ENCODE measurements at regions not wholly inside any gene's neighbourhood (a gene's known extent, or its start where the extent isn't known, plus 50 kb on each side); places are given as distances from the start of the nearest gene placed in this dataset.

DNA sequence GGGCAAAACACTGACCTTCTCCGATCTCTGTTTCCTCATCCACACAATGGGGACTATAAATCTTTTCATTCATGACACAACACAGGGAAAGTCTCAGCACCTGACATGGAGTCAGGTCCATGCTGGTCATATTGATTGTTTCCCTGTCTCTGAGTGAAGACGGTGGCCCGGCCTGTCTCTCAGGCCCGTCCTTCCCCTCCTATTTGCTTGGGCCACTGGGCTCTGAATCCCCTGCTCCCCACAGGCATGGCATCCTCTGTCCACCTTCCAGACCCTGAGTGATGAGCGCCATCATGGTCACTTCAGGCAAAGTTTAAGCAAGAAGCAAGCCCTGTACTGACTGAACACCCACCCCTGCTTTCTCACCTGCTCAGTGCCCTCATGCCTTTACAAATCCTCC lies 113.3 kb upstream of the ALX4 start:
- Histone ChIP-seq H3K27me3 (no peaks in the 10 kb centered on the region), H3K9me3 (no peaks in the 10 kb centered on the region), H3K27ac (no peak overlapping the region), H3K4me1 (no peaks in the 10 kb centered on the region), H3K4me3 (no peak overlapping the region), H3K36me3 (no peaks in the 10 kb centered on the region)
- intact Hi-C loops (cut with DNase I): loop anchor here in 1 of 2 donors (10.0 kb wide), 1 partner anchor 62 kb away; no protein-coding TSS in a partner anchor
- ATAC-seq (no peak), DNase-seq (no peak)
- WGBS (ENCODE audit: insufficient coverage, low coverage, low lambda C conversion rate, missing lambda C conversion rate): 57% methylated on average over 4 of the region's 5 CpGs
- no peak for TF ChIP-seq POLR2A (IDR thresholded peaks at IDR 0.05)
- TF ChIP-seq, protein P1, sequence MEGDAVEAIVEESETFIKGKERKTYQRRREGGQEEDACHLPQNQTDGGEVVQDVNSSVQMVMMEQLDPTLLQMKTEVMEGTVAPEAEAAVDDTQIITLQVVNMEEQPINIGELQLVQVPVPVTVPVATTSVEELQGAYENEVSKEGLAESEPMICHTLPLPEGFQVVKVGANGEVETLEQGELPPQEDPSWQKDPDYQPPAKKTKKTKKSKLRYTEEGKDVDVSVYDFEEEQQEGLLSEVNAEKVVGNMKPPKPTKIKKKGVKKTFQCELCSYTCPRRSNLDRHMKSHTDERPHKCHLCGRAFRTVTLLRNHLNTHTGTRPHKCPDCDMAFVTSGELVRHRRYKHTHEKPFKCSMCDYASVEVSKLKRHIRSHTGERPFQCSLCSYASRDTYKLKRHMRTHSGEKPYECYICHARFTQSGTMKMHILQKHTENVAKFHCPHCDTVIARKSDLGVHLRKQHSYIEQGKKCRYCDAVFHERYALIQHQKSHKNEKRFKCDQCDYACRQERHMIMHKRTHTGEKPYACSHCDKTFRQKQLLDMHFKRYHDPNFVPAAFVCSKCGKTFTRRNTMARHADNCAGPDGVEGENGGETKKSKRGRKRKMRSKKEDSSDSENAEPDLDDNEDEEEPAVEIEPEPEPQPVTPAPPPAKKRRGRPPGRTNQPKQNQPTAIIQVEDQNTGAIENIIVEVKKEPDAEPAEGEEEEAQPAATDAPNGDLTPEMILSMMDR (IDR thresholded peaks at IDR 0.05): no peak

DNA sequence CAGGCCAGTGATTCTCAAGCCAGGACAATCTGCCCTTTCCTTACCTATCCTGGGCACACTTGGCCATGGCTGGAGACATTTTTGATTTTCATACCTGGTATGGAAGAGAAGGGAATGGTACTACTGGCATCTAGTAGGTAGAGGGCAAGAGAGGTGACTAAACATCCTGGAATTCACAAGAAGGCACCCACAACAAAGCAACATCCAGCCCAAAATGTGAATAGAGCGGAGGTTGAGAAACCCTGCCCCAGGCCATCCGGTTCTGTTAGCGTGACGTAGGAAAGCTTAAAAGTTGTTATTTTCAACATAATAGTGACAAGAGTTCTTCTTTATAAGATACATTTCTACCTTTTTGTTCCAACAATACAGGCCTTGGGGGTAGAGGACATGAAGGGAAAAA lies 114.9 kb upstream of the ALX4 start:
- no peak for TF ChIP-seq POLR2A (IDR thresholded peaks at IDR 0.05)
- TF ChIP-seq, protein P1 (IDR thresholded peaks at IDR 0.05): no peak
- H3K27me3 ChIP-seq: no peaks in the 10 kb centered on the region
- no peaks in the 10 kb centered on the region for H3K9me3 ChIP-seq
- intact Hi-C loops (cut with DNase I): loop anchor here in 1 of 2 donors (10.0 kb wide), 1 partner anchor 60 kb away; no protein-coding TSS in a partner anchor
- no peaks in the 10 kb centered on the region for H3K4me1 ChIP-seq
- WGBS (ENCODE audit: insufficient coverage, low coverage, low lambda C conversion rate, missing lambda C conversion rate): 73% methylated on average over 4 of the region's 4 CpGs
- no peak overlapping the region for H3K4me3 ChIP-seq
- no peak overlapping the region for H3K27ac ChIP-seq
- no peaks in the 10 kb centered on the region for H3K36me3 ChIP-seq
- no peak for DNase-seq
- no peak for ATAC-seq

DNA sequence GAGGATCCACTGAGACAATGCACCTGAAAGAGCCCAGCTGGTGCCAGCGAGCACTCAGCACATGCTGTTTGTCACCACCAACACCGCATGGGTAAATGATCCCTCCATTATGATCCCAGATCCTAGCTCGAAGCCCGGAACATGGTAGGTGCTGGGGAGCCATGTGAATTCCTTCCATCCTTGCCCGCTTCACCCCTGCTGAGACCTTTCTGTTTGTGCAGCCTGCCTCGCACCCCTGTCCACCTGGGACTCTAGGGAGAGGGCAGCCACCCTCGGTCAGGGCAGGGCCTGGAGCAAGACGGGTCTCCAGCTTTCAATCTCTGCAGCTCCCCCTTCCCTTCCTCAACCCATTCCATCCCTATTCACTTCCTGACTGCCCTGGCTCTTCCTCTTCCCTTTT lies 116.2 kb upstream of the ALX4 start:
- intact Hi-C loops (cut with DNase I): loop anchor here in 1 of 2 donors (10.0 kb wide), 1 partner anchor 59 kb away; no protein-coding TSS in a partner anchor
- no peak for TF ChIP-seq POLR2A (IDR thresholded peaks at IDR 0.05)
- TF ChIP-seq, protein P1 (IDR thresholded peaks at IDR 0.05): no peak
- Histone ChIP-seq H3K27ac (no peak overlapping the region), H3K4me1 (no peaks in the 10 kb centered on the region), H3K27me3 (no peaks in the 10 kb centered on the region), H3K36me3 (no peaks in the 10 kb centered on the region), H3K4me3 (no peak overlapping the region), H3K9me3 (no peaks in the 10 kb centered on the region)
- no peak for DNase-seq
- ATAC-seq: peak in 1 of 4 donors; percentile 21
- no CpG with 5 or more reads among the region's 8 CpGs for WGBS (ENCODE audit: insufficient coverage, low coverage, low lambda C conversion rate, missing lambda C conversion rate)

DNA sequence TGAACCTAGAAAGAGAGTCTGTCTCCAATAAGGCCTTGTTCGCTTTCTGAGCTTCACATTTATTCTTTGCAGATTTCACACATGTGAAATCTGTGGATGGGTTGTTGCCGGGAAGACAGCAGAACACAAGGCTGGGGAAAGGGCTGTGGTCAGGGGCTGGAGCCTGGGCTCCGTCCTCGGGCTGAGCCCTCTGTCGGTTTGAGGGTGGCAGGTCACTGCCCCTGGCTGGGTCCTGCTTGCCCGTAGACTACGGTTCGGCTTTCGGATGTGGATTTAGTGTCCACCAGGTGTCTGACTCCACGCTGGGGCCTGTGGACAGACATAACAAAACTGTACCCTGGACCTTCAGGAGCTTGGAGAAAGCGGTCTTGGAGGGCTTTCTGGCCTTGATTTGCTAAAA lies 117.0 kb upstream of the ALX4 start:
- TF ChIP-seq, protein P1 (IDR thresholded peaks at IDR 0.05): no peak
- no peak for TF ChIP-seq POLR2A (IDR thresholded peaks at IDR 0.05)
- DNase-seq (no peak), ATAC-seq (no peak)
- no peaks in the 10 kb centered on the region for H3K36me3 ChIP-seq
- no peaks in the 10 kb centered on the region for H3K9me3 ChIP-seq
- no peak overlapping the region for H3K27ac ChIP-seq
- WGBS (ENCODE audit: insufficient coverage, low coverage, low lambda C conversion rate, missing lambda C conversion rate): 75% methylated on average over 8 of the region's 11 CpGs
- no peaks in the 10 kb centered on the region for H3K27me3 ChIP-seq
- no peak overlapping the region for H3K4me3 ChIP-seq
- intact Hi-C loops (cut with DNase I): loop anchor here in 1 of 2 donors (10.0 kb wide), 1 partner anchor 58 kb away; no protein-coding TSS in a partner anchor
- H3K4me1 ChIP-seq: no peaks in the 10 kb centered on the region

DNA sequence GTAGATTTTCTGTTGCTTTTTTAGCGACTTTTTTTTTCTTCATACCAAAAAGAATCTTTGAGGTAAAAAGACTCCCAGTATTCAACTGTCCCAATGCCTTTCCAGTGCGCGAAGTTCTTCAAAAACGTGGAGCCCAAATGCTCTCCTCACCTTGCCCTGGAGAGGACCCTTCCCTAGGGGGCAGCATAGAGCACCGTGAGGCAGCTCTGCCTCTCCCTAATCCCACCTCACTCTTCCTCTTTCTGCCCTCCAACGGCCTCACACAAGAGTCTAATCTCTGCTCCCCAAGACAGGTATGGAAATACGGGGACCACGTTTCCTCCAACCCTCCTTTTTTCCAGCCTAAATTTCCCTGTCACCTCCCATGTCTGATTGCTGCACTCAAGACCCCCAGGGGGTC lies 117.5 kb upstream of the ALX4 start:
- Histone ChIP-seq H3K9me3 (no peaks in the 10 kb centered on the region), H3K36me3 (no peaks in the 10 kb centered on the region), H3K4me1 (no peaks in the 10 kb centered on the region), H3K27ac (no peak overlapping the region), H3K4me3 (no peak overlapping the region), H3K27me3 (no peaks in the 10 kb centered on the region)
- no peak for DNase-seq
- no peak for ATAC-seq
- intact Hi-C loops (cut with DNase I): loop anchor here in 1 of 2 donors (10.0 kb wide), 1 partner anchor 57 kb away; no protein-coding TSS in a partner anchor
- 41% methylated on average over 8 of the region's 8 CpGs for WGBS (ENCODE audit: insufficient coverage, low coverage, low lambda C conversion rate, missing lambda C conversion rate)
- no peak for TF ChIP-seq POLR2A (IDR thresholded peaks at IDR 0.05)
- TF ChIP-seq, protein P1 (IDR thresholded peaks at IDR 0.05): peak in 2 of 4 donors; percentile 19 to 37

All from right lobe of liver (tissue), 6 donors.